Frontal cortex (tissue), 3 donors: ENCODE measurements at regions not wholly inside any gene's neighbourhood (a gene's known extent, or its start where the extent isn't known, plus 50 kb on each side); places are given as distances from the start of the nearest gene placed in this dataset.
A peak's percentile ranks its signal among the peaks of the same experiment; 100 is the strongest.
"Not testable (repeated sequence)": the region's sequence is repeated elsewhere in the genome, so short reads cannot be mapped to it uniquely, and the experiment has no call there.

ENCODE experiments used
- DNase-seq, 2 donors: peaks; one replicate each; pipeline ENCODE4 v3.0.0; 2012; ENCODE audit warnings: low spot score in 2 of 2
- FAIRE-seq: peaks from 2 replicates; lab custom pipeline; 2012; peaks lifted over from hg19 to GRCh38; lab: Jason Lieb, UNC
- donor health status: control.
- donor health status: control.
- donor health status: control.

GRCh38 chr15:31573759-31574158 lies 247.1 kb downstream of the KLF13 start:
- DNase-seq = no peak
- no peak for FAIRE-seq

GRCh38 chr15:31574766-31575165 lies 248.1 kb downstream of the KLF13 start:
- DNase-seq (no peak), FAIRE-seq (no peak)

- DNase-seq (no peak), FAIRE-seq (no peak)
Measured at GRCh38 chr15:31577108-31577507, 250.5 kb downstream of the KLF13 start.

GRCh38 chr15:31579282-31579681 lies 252.6 kb downstream of the KLF13 start:
- FAIRE-seq (no peak), DNase-seq (no peak)

GRCh38 chr15:31579976-31580375 lies 253.3 kb downstream of the KLF13 start:
- FAIRE-seq (no peak), DNase-seq (no peak)

GRCh38 chr15:31584195-31584594 lies 257.6 kb downstream of the KLF13 start:
- no peak for FAIRE-seq

GRCh38 chr15:31585240-31585639 lies 258.6 kb downstream of the KLF13 start:
- no peak for FAIRE-seq
- no peak for DNase-seq

More at GRCh38 chr15:31584195-31584594, 257.6 kb downstream of the KLF13 start:
- no peak for DNase-seq

- no peak for DNase-seq
- no peak for FAIRE-seq
Measured at GRCh38 chr15:31586841-31587240, 260.2 kb downstream of the KLF13 start.

- FAIRE-seq (no peak), DNase-seq (no peak)
Measured at GRCh38 chr15:31587583-31587982, 260.9 kb downstream of the KLF13 start.

GRCh38 chr15:31590609-31591008 lies 264.0 kb downstream of the KLF13 start:
- FAIRE-seq (no peak), DNase-seq (no peak)

GRCh38 chr15:31591908-31592307 lies 265.3 kb downstream of the KLF13 start:
- peak; percentile 64 for FAIRE-seq
- DNase-seq = no peak

GRCh38 chr15:31597466-31597865 lies 270.8 kb downstream of the KLF13 start:
- DNase-seq (no peak), FAIRE-seq (no peak)

GRCh38 chr15:31598620-31599019 lies 272.0 kb downstream of the KLF13 start:
- no peak for FAIRE-seq
- DNase-seq = no peak

GRCh38 chr15:31605467-31605931 lies 278.9 kb downstream of the KLF13 start:
- FAIRE-seq = no peak
- DNase-seq = no peak

GRCh38 chr15:31606194-31606669 lies 279.6 kb downstream of the KLF13 start:
- DNase-seq = no peak
- FAIRE-seq = no peak

GRCh38 chr15:31606931-31607497 lies 280.4 kb downstream of the KLF13 start:
- no peak for DNase-seq
- no peak for FAIRE-seq

GRCh38 chr15:31607656-31608055 lies 281.0 kb downstream of the KLF13 start:
- FAIRE-seq (no peak), DNase-seq (no peak)

GRCh38 chr15:31609258-31609681 lies 282.6 kb downstream of the KLF13 start:
- DNase-seq (no peak), FAIRE-seq (no peak)

- DNase-seq = no peak
- no peak for FAIRE-seq
Measured at GRCh38 chr15:31609906-31610305, 283.3 kb downstream of the KLF13 start.

- DNase-seq (no peak), FAIRE-seq (no peak)
Measured at GRCh38 chr15:31615643-31616415, 289.2 kb downstream of the KLF13 start.

- DNase-seq, FAIRE-seq: not testable (repeated sequence)
Measured at GRCh38 chr15:31623297-31623696, 296.7 kb downstream of the KLF13 start.
